ENCODE measurements at regions not wholly inside any gene's neighbourhood (a gene's known extent, or its start where the extent isn't known, plus 50 kb on each side); places are given as distances from the start of the nearest gene placed in this dataset.

DNA sequence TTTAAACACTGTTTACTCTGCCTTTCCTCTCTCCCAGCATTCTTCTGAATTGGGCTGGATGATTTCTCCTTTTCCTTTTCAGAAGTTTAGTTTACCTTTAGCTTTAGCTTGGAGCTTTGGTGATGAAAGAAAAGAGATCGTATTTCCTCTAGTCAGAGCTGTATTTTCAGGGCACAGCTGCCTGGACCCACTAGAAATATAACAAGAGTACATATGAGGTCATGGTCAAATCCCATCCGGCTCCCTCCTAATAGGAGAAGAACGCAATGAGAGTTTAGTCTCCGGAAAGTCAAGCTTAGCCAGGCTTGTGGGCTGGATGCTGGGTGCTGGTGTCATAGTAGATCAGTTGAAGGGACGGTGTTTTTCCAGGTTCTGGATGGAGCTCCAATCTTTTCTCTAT, 177.1 kb upstream of the PFN2 start:
- Histone ChIP-seq H2AFZ (ENCODE audit: low read depth, low read length, poor library complexity, severe bottlenecking) (no peak overlapping the region), H3K36me3 (ENCODE audit: control insufficient read depth in 1 of 2, insufficient read depth in 2 of 2, low read length in 2 of 2) (no peaks in the 10 kb centered on the region), H3K27me3 (ENCODE audit: insufficient read depth, low read length) (no peaks in the 10 kb centered on the region), H3K4me2 (ENCODE audit: low read length) (no peak overlapping the region), H3K27ac (ENCODE audit: low read depth, low read length) (no peak overlapping the region), H4K20me1 (ENCODE audit: insufficient read depth) (no peaks in the 10 kb centered on the region), H3K4me3 (replicated peaks in 1 of 2; ENCODE audit: low read depth in 1 of 2, low read length in 2 of 2) (no peak overlapping the region), H3K4me1 (ENCODE audit: control insufficient read depth in 1 of 2, insufficient read depth in 2 of 2, low read length in 2 of 2) (peaks cover 5% of the 10 kb centered on the region in 2 experiments; a peak in 3 of 4 replicates), H3K9me2 (ENCODE audit: insufficient read depth) (no peaks in the 10 kb centered on the region), H3K9ac (ENCODE audit: low read length) (no peak overlapping the region), H3K9me3 (ENCODE audit: control insufficient read depth in 1 of 2, insufficient read depth in 1 of 2, low read depth in 1 of 2, low read length in 2 of 2) (no peaks in the 10 kb centered on the region), H3K79me2 (ENCODE audit: insufficient read depth, low read length) (no peaks in the 10 kb centered on the region)
- no TSS peak for BruUV-seq (replicated peaks)
- ChIA-PET RAD21 (ENCODE audit: low non-redundant PET in 1 of 2, low total read pairs in 2 of 2, uncharacterized antibody in 2 of 2, unreplicated experiment in 2 of 2) (no interaction called here), POLR2A (no interaction called here), CTCF (no interaction called here)
- intact Hi-C loops (cut with micrococcal nuclease), result no loop called here
- no peak for ATAC-seq
- no peak for DNase-seq (ENCODE audit: low read depth, low spot score)
- TF ChIP-seq CEBPB (IDR thresholded peaks at IDR 0.05; ENCODE audit: low read depth) (no peak), SRF (IDR thresholded peaks at IDR 0.05; ENCODE audit: low read depth) (no peak)

DNA sequence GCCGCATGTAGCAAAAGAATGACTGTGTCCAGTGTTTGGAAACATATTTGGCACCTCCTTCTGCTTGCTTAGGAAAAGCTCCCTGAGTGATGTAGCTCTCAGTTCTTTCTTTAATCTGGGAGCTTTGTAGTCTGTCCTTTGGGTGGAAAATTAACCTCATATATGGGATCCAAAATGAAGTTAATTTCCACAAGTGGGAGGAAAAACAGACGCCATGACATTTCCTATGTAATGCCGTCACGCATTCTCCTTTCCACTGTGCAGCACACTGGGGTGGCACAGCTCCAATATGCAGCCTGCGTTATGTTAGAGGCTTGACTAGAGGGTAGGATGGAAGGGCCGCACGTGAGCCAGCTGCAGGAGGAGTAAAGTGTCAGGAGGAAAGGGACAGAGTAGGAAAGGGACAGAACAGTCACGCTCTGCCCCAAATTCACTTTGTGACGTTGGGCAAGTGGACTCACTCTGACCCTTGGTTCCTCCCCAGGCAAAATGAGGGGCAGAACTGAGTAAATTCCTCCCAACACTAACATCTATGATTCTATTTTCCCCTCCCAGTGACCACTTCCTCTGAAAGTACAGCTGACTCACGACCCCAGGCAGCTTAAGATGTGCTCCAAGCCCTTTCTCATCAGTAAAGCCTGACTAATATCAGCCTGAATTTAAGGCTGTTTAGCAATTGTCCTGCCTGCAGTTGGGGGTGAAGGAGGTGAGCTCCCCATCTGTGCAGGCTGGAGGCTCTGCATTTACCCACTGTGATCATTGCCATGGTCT, 176.5 kb upstream of the PFN2 start:
- CTCF ChIA-PET, result no interaction called here
- H3K27me3 ChIP-seq (ENCODE audit: insufficient read depth, low read length), result no peaks in the 10 kb centered on the region
- intact Hi-C loops (cut with micrococcal nuclease), result no loop called here
- H3K9me3 ChIP-seq (ENCODE audit: control insufficient read depth in 1 of 2, insufficient read depth in 1 of 2, low read depth in 1 of 2, low read length in 2 of 2), result no peaks in the 10 kb centered on the region
- DNase-seq (ENCODE audit: low read depth, low spot score), result no peak
- H3K9ac ChIP-seq (ENCODE audit: low read length), result no peak overlapping the region
- no peaks in the 10 kb centered on the region for H4K20me1 ChIP-seq (ENCODE audit: insufficient read depth)
- H3K4me1 ChIP-seq (ENCODE audit: control insufficient read depth in 1 of 2, insufficient read depth in 2 of 2, low read length in 2 of 2), result peaks cover 5% of the 10 kb centered on the region in 2 experiments; a peak in 3 of 4 replicates
- BruUV-seq (replicated peaks), result no TSS peak
- no peak overlapping the region for H3K4me3 ChIP-seq (replicated peaks in 1 of 2; ENCODE audit: low read depth in 1 of 2, low read length in 2 of 2)
- H3K79me2 ChIP-seq (ENCODE audit: insufficient read depth, low read length), result no peaks in the 10 kb centered on the region
- no peak overlapping the region for H2AFZ ChIP-seq (ENCODE audit: low read depth, low read length, poor library complexity, severe bottlenecking)
- H3K27ac ChIP-seq (ENCODE audit: low read depth, low read length), result no peak overlapping the region
- RAD21 ChIA-PET (ENCODE audit: low non-redundant PET in 1 of 2, low total read pairs in 2 of 2, uncharacterized antibody in 2 of 2, unreplicated experiment in 2 of 2), result no interaction called here
- H3K4me2 ChIP-seq (ENCODE audit: low read length), result no peak overlapping the region
- H3K9me2 ChIP-seq (ENCODE audit: insufficient read depth), result no peaks in the 10 kb centered on the region
- POLR2A ChIA-PET, result no interaction called here
- TF ChIP-seq, protein P1, sequence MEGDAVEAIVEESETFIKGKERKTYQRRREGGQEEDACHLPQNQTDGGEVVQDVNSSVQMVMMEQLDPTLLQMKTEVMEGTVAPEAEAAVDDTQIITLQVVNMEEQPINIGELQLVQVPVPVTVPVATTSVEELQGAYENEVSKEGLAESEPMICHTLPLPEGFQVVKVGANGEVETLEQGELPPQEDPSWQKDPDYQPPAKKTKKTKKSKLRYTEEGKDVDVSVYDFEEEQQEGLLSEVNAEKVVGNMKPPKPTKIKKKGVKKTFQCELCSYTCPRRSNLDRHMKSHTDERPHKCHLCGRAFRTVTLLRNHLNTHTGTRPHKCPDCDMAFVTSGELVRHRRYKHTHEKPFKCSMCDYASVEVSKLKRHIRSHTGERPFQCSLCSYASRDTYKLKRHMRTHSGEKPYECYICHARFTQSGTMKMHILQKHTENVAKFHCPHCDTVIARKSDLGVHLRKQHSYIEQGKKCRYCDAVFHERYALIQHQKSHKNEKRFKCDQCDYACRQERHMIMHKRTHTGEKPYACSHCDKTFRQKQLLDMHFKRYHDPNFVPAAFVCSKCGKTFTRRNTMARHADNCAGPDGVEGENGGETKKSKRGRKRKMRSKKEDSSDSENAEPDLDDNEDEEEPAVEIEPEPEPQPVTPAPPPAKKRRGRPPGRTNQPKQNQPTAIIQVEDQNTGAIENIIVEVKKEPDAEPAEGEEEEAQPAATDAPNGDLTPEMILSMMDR (IDR thresholded peaks at IDR 0.05 in 2 of 3, conservative IDR thresholded peaks at IDR 0.05 in 1 of 3; ENCODE audit: borderline replicate concordance in 1 of 3, insufficient read depth in 1 of 3, low read depth in 2 of 3, low read length in 2 of 3), result no peak
- TF ChIP-seq, protein P2, sequence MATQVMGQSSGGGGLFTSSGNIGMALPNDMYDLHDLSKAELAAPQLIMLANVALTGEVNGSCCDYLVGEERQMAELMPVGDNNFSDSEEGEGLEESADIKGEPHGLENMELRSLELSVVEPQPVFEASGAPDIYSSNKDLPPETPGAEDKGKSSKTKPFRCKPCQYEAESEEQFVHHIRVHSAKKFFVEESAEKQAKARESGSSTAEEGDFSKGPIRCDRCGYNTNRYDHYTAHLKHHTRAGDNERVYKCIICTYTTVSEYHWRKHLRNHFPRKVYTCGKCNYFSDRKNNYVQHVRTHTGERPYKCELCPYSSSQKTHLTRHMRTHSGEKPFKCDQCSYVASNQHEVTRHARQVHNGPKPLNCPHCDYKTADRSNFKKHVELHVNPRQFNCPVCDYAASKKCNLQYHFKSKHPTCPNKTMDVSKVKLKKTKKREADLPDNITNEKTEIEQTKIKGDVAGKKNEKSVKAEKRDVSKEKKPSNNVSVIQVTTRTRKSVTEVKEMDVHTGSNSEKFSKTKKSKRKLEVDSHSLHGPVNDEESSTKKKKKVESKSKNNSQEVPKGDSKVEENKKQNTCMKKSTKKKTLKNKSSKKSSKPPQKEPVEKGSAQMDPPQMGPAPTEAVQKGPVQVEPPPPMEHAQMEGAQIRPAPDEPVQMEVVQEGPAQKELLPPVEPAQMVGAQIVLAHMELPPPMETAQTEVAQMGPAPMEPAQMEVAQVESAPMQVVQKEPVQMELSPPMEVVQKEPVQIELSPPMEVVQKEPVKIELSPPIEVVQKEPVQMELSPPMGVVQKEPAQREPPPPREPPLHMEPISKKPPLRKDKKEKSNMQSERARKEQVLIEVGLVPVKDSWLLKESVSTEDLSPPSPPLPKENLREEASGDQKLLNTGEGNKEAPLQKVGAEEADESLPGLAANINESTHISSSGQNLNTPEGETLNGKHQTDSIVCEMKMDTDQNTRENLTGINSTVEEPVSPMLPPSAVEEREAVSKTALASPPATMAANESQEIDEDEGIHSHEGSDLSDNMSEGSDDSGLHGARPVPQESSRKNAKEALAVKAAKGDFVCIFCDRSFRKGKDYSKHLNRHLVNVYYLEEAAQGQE (IDR thresholded peaks at IDR 0.05; ENCODE audit: low read depth), result no peak
- TF ChIP-seq, protein P3, sequence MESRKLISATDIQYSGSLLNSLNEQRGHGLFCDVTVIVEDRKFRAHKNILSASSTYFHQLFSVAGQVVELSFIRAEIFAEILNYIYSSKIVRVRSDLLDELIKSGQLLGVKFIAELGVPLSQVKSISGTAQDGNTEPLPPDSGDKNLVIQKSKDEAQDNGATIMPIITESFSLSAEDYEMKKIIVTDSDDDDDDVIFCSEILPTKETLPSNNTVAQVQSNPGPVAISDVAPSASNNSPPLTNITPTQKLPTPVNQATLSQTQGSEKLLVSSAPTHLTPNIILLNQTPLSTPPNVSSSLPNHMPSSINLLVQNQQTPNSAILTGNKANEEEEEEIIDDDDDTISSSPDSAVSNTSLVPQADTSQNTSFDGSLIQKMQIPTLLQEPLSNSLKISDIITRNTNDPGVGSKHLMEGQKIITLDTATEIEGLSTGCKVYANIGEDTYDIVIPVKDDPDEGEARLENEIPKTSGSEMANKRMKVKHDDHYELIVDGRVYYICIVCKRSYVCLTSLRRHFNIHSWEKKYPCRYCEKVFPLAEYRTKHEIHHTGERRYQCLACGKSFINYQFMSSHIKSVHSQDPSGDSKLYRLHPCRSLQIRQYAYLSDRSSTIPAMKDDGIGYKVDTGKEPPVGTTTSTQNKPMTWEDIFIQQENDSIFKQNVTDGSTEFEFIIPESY (IDR thresholded peaks at IDR 0.05; ENCODE audit: extremely low read depth, insufficient replicate concordance, low read length), result no peak
- no peak for TF ChIP-seq CEBPB (IDR thresholded peaks at IDR 0.05; ENCODE audit: low read depth)
- TF ChIP-seq SP1 (IDR thresholded peaks at IDR 0.05; ENCODE audit: low read depth), result no peak
- no peak for TF ChIP-seq EGR1 (IDR thresholded peaks at IDR 0.05; ENCODE audit: low read depth)
- TF ChIP-seq, protein P4, sequence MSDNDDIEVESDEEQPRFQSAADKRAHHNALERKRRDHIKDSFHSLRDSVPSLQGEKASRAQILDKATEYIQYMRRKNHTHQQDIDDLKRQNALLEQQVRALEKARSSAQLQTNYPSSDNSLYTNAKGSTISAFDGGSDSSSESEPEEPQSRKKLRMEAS (IDR thresholded peaks at IDR 0.05), result no peak
- TF ChIP-seq EZH2 (IDR thresholded peaks at IDR 0.05), result no peak
- no peaks in the 10 kb centered on the region for H3K36me3 ChIP-seq (ENCODE audit: control insufficient read depth in 1 of 2, insufficient read depth in 2 of 2, low read length in 2 of 2)
- no peak for ATAC-seq

Data from HCT116 (cell line).